GM12878 (cell line): ENCODE measurements at regions not wholly inside any gene's neighbourhood (a gene's known extent, or its start where the extent isn't known, plus 50 kb on each side); places are given as distances from the start of the nearest gene placed in this dataset.

Experiments used
- ATAC-seq: fragments of 200-7000 bp; cut with Tn5 transposase; 3 replicates; pipeline ENCODE4 v1.9.1; 2020; ENCODE audit warnings: mild to moderate bottlenecking, moderate library complexity
- BruUV-seq: library from RNA; stranded (reverse); fragments of 400-500 nt; replicated peaks from 2 replicates; lab custom pipeline; 2021; lab: Mats Ljungman, UMichigan
- CTCF ChIA-PET: fragments of 300-600 bp; sonication (Branson Sonifier 250); formaldehyde crosslinking; extraction: SDS; loops from one replicate; lab custom pipeline; 2021; ENCODE audit warnings: inconsistent platforms; lab: Yijun Ruan, JAX
- POLR2A ChIA-PET: fragments of 350-600 bp; formaldehyde crosslinking; extraction: SDS; loops from one replicate; lab custom pipeline; 2021; ENCODE audit warnings: inconsistent platforms; lab: Charles Lee
- RAD21 ChIA-PET: fragments of 300-600 bp; sonication (Branson Sonifier 250); formaldehyde crosslinking; loops from one replicate; lab custom pipeline; 2023; ENCODE audit warnings: antibody characterized with exemption; ENCODE audit not compliant: unreplicated experiment; lab: Charles Lee
- SMC1A ChIA-PET: fragments of 300-600 bp; sonication (Branson Sonifier 250); formaldehyde crosslinking; loops from one replicate; lab custom pipeline; 2023; ENCODE audit not compliant: unreplicated experiment, uncharacterized antibody; lab: Charles Lee
- DNase-seq: peaks from one replicate; pipeline ENCODE4 v3.0.0-alpha.2; 2011; ENCODE audit warnings: low read depth, low spot score
- FAIRE-seq: peaks from 3 replicates; lab custom pipeline; 2011; peaks lifted over from hg19 to GRCh38; lab: Jason Lieb, UNC
- H2AFZ ChIP-seq: 2 replicates; pipeline ENCODE4 v1.6.0; 2011; ENCODE audit warnings: low read depth, low read length, control low read depth; ENCODE audit not compliant: control insufficient read depth
- H3K27ac ChIP-seq: 2 replicates; pipeline ENCODE4 v1.5.1; 2011; ENCODE audit warnings: control low read depth; ENCODE audit not compliant: control insufficient read depth, insufficient read depth
- H3K27me3 ChIP-seq, 2 experiments: replicated peaks in 1 of 2; 2 replicates each; pipeline versions ENCODE4 v1.6.0 to v1.6.1; 2011; ENCODE audit warnings: low read length in 1 of 2; ENCODE audit not compliant: control insufficient read depth in 2 of 2, insufficient read depth in 2 of 2
- H3K36me3 ChIP-seq, 2 experiments: 2 replicates each; pipeline ENCODE4 v1.5.1; 2011; ENCODE audit warnings: low read length in 1 of 2; ENCODE audit not compliant: control insufficient read depth in 2 of 2, insufficient read depth in 2 of 2
- H3K4me1 ChIP-seq: 2 replicates; pipeline ENCODE4 v1.6.1; 2011; ENCODE audit warnings: mild to moderate bottlenecking, low read length, moderate library complexity, mixed read lengths; ENCODE audit not compliant: control insufficient read depth, insufficient read depth
- H3K4me2 ChIP-seq: 2 replicates; pipeline ENCODE4 v1.6.0; 2011; ENCODE audit warnings: control low read depth; ENCODE audit not compliant: control insufficient read depth, insufficient read depth
- H3K4me3 ChIP-seq: fragments of 200-600 bp; sonication (generic); 2 replicates; pipeline ENCODE4 v1.5.1; 2016
- H3K79me2 ChIP-seq: 2 replicates; pipeline ENCODE4 v1.6.0; 2011; ENCODE audit warnings: low read length; ENCODE audit not compliant: control insufficient read depth, insufficient read depth
- H3K9ac ChIP-seq: 2 replicates; pipeline ENCODE4 v1.8.0; 2011; ENCODE audit warnings: low read length, control low read depth, mixed read lengths; ENCODE audit not compliant: control insufficient read depth, insufficient read depth
- H3K9me3 ChIP-seq: replicated peaks from 3 replicates; pipeline ENCODE4 v1.5.1; 2011; ENCODE audit warnings: mild to moderate bottlenecking, low read length; ENCODE audit not compliant: control insufficient read depth, insufficient read depth
- H4K20me1 ChIP-seq: 2 replicates; pipeline ENCODE4 v1.6.0; 2011; ENCODE audit not compliant: control insufficient read depth, insufficient read depth
- NR2C1 ChIP-seq: fragments of 450-650 bp; IDR thresholded peaks from 2 replicates; pipeline ENCODE4 v1.6.1; 2017; ENCODE audit warnings: antibody characterized with exemption, mild to moderate bottlenecking, moderate library complexity
- ZNF384 ChIP-seq: IDR thresholded peaks from 2 replicates; pipeline ENCODE4 v1.6.1; 2012; ENCODE audit warnings: low read depth, mild to moderate bottlenecking, low read length, improper control_type of control experiment, borderline replicate concordance
- WGBS: methylation state at CpG from one replicate; pipeline ENCODE4 v1.1.6; 2016; ENCODE audit warnings: low lambda C conversion rate; ENCODE audit not compliant: insufficient replicate concordance, insufficient coverage; ENCODE audit errors: missing lambda C conversion rate; 5-methylcytosine and 5-hydroxymethylcytosine counted together
- in situ Hi-C: fragments of 300-500 bp; cut with MboI; formaldehyde crosslinking; loops from 9 replicates; pipeline ENCODE4 v1.14.3; 2018; ENCODE audit warnings: mixed read lengths
- intact Hi-C: fragments of 100-400 bp; cut with micrococcal nuclease; formaldehyde crosslinking; loops from one replicate; pipeline ENCODE4 v1.14.2; 2022; ENCODE audit not compliant: unreplicated experiment
- TF ChIP-seq, protein P1 (sequence below): fragments of 450-650 bp; IDR thresholded peaks from 2 replicates; pipeline ENCODE4 v1.6.1; 2017; ENCODE audit warnings: mild to moderate bottlenecking, moderate library complexity
- TF ChIP-seq, protein P2 (sequence below): fragments of 450-650 bp; IDR thresholded peaks from 2 replicates; pipeline ENCODE4 v1.6.1; 2017; ENCODE audit warnings: low read depth, mild to moderate bottlenecking, moderate library complexity
- TF ChIP-seq, protein P3 (sequence below): fragments of 150-350 bp; IDR thresholded peaks from 2 replicates; pipeline ENCODE4 v1.6.1; 2016; ENCODE audit warnings: low read depth, low read length
- TF ChIP-seq, protein P4 (sequence below): fragments of 450-650 bp; IDR thresholded peaks from 2 replicates; pipeline ENCODE4 v1.6.1; 2017; ENCODE audit warnings: borderline replicate concordance

DNA sequence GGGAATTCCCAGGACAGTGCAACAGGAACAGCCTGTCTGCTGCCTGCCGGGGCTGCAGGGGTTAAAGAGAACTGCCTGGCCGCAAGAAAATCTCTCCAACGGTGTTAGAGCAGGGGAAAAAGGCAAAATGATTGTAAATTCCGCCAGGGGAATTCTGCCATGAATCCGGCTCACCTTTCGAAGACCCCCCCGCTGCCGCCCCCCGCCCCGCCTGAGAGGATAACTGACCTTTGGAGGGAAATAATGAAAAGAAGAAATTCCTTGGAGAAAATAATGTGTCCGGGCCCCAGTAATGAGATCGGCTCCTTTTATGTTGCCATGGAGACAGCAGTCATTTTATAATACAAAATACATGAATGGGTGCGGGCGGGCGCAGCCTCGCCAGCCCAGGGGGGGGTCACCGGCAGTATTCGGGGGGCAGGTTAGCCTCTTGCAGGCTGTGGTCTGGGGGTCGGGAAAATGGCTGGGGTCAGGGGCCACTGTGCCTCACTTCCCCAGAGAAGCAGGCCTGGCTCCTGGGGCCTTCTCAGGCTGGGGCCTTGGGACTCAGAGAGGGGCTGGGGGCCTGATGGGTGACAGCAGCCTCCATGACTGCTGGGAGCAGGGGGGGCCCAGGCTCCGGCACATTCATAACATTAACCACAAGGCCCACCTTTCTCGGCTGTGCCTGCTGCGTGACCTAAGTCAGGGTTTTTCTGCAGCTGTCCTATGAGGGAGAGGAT lies 228.1 kb downstream of the MN1 start:
- no TSS peak for BruUV-seq
- POLR2A ChIA-PET, result no interaction called here
- intact Hi-C loops, result no loop called here
- RAD21 ChIA-PET, result no interaction called here
- ATAC-seq, result no peak
- no peak overlapping the region for H3K4me2 ChIP-seq
- TF ChIP-seq, protein P1, sequence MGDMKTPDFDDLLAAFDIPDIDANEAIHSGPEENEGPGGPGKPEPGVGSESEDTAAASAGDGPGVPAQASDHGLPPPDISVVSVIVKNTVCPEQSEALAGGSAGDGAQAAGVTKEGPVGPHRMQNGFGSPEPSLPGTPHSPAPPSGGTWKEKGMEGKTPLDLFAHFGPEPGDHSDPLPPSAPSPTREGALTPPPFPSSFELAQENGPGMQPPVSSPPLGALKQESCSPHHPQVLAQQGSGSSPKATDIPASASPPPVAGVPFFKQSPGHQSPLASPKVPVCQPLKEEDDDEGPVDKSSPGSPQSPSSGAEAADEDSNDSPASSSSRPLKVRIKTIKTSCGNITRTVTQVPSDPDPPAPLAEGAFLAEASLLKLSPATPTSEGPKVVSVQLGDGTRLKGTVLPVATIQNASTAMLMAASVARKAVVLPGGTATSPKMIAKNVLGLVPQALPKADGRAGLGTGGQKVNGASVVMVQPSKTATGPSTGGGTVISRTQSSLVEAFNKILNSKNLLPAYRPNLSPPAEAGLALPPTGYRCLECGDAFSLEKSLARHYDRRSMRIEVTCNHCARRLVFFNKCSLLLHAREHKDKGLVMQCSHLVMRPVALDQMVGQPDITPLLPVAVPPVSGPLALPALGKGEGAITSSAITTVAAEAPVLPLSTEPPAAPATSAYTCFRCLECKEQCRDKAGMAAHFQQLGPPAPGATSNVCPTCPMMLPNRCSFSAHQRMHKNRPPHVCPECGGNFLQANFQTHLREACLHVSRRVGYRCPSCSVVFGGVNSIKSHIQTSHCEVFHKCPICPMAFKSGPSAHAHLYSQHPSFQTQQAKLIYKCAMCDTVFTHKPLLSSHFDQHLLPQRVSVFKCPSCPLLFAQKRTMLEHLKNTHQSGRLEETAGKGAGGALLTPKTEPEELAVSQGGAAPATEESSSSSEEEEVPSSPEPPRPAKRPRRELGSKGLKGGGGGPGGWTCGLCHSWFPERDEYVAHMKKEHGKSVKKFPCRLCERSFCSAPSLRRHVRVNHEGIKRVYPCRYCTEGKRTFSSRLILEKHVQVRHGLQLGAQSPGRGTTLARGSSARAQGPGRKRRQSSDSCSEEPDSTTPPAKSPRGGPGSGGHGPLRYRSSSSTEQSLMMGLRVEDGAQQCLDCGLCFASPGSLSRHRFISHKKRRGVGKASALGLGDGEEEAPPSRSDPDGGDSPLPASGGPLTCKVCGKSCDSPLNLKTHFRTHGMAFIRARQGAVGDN, result no peak
- TF ChIP-seq NR2C1 (no peak), ZNF384 (no peak)
- TF ChIP-seq, protein P2, sequence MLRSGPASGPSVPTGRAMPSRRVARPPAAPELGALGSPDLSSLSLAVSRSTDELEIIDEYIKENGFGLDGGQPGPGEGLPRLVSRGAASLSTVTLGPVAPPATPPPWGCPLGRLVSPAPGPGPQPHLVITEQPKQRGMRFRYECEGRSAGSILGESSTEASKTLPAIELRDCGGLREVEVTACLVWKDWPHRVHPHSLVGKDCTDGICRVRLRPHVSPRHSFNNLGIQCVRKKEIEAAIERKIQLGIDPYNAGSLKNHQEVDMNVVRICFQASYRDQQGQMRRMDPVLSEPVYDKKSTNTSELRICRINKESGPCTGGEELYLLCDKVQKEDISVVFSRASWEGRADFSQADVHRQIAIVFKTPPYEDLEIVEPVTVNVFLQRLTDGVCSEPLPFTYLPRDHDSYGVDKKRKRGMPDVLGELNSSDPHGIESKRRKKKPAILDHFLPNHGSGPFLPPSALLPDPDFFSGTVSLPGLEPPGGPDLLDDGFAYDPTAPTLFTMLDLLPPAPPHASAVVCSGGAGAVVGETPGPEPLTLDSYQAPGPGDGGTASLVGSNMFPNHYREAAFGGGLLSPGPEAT, result no peak
- TF ChIP-seq, protein P3, sequence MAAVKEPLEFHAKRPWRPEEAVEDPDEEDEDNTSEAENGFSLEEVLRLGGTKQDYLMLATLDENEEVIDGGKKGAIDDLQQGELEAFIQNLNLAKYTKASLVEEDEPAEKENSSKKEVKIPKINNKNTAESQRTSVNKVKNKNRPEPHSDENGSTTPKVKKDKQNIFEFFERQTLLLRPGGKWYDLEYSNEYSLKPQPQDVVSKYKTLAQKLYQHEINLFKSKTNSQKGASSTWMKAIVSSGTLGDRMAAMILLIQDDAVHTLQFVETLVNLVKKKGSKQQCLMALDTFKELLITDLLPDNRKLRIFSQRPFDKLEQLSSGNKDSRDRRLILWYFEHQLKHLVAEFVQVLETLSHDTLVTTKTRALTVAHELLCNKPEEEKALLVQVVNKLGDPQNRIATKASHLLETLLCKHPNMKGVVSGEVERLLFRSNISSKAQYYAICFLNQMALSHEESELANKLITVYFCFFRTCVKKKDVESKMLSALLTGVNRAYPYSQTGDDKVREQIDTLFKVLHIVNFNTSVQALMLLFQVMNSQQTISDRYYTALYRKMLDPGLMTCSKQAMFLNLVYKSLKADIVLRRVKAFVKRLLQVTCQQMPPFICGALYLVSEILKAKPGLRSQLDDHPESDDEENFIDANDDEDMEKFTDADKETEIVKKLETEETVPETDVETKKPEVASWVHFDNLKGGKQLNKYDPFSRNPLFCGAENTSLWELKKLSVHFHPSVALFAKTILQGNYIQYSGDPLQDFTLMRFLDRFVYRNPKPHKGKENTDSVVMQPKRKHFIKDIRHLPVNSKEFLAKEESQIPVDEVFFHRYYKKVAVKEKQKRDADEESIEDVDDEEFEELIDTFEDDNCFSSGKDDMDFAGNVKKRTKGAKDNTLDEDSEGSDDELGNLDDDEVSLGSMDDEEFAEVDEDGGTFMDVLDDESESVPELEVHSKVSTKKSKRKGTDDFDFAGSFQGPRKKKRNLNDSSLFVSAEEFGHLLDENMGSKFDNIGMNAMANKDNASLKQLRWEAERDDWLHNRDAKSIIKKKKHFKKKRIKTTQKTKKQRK, result no peak
- TF ChIP-seq, protein P4, sequence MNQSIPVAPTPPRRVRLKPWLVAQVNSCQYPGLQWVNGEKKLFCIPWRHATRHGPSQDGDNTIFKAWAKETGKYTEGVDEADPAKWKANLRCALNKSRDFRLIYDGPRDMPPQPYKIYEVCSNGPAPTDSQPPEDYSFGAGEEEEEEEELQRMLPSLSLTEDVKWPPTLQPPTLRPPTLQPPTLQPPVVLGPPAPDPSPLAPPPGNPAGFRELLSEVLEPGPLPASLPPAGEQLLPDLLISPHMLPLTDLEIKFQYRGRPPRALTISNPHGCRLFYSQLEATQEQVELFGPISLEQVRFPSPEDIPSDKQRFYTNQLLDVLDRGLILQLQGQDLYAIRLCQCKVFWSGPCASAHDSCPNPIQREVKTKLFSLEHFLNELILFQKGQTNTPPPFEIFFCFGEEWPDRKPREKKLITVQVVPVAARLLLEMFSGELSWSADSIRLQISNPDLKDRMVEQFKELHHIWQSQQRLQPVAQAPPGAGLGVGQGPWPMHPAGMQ, result no peak
- TF ChIP-seq, all 136 proteins: peak for 0
- FAIRE-seq, result no peak
- H3K9me3 ChIP-seq, result no peaks in the 10 kb centered on the region
- no peak overlapping the region for H3K9ac ChIP-seq
- H3K27ac ChIP-seq, result no peak overlapping the region
- ChIA-PET CTCF (no interaction called here), SMC1A (no interaction called here)
- DNase-seq, result no peak
- no peak overlapping the region for H2AFZ ChIP-seq
- H3K36me3 ChIP-seq, result no peaks in the 10 kb centered on the region
- peaks cover 0 to 1% of the 10 kb centered on the region in 2 experiments; a peak in 2 of 4 replicates for H3K27me3 ChIP-seq
- no peaks in the 10 kb centered on the region for H4K20me1 ChIP-seq
- in situ Hi-C loops, result no loop called here
- 31% methylated on average over 15 of the region's 22 CpGs for WGBS
- no peak overlapping the region for H3K4me3 ChIP-seq
- H3K79me2 ChIP-seq, result no peaks in the 10 kb centered on the region
- no peaks in the 10 kb centered on the region for H3K4me1 ChIP-seq
